ENCODE measurements at regions not wholly inside any gene's neighbourhood (a gene's known extent, or its start where the extent isn't known, plus 50 kb on each side); places are given as distances from the start of the nearest gene placed in this dataset.
"Not testable (repeated sequence)": the region's sequence is repeated elsewhere in the genome, so short reads cannot be mapped to it uniquely, and the experiment has no call there.

DNA sequence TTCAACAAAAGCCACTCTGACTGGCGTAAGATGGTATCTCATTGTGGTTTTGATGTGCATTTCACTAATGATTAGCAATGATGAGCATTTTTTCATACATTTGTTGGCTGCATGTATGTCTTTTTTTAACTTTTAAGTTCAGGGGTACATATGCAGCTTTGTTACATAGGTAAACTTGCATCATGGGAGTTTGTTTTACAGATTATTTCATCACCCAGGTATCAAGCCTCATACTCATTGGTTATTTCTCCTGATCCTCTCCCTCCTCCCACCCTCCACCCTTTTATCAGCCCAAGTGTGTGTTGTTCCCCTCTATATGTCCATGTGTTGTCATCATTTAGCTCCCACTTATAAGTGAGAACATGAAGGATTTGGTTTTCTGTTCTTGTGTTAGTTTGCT, 154.1 kb upstream of the POGK start:
- CTCF ChIA-PET: no interaction called here
- TF ChIP-seq, protein P1, sequence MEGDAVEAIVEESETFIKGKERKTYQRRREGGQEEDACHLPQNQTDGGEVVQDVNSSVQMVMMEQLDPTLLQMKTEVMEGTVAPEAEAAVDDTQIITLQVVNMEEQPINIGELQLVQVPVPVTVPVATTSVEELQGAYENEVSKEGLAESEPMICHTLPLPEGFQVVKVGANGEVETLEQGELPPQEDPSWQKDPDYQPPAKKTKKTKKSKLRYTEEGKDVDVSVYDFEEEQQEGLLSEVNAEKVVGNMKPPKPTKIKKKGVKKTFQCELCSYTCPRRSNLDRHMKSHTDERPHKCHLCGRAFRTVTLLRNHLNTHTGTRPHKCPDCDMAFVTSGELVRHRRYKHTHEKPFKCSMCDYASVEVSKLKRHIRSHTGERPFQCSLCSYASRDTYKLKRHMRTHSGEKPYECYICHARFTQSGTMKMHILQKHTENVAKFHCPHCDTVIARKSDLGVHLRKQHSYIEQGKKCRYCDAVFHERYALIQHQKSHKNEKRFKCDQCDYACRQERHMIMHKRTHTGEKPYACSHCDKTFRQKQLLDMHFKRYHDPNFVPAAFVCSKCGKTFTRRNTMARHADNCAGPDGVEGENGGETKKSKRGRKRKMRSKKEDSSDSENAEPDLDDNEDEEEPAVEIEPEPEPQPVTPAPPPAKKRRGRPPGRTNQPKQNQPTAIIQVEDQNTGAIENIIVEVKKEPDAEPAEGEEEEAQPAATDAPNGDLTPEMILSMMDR (IDR thresholded peaks at IDR 0.05; ENCODE audit: control extremely low read depth, extremely low read depth, low read depth, missing control alignments): no peak
- POLR2A ChIA-PET: no interaction called here
- no peak for DNase-seq (ENCODE audit: extremely low spot score)

DNA sequence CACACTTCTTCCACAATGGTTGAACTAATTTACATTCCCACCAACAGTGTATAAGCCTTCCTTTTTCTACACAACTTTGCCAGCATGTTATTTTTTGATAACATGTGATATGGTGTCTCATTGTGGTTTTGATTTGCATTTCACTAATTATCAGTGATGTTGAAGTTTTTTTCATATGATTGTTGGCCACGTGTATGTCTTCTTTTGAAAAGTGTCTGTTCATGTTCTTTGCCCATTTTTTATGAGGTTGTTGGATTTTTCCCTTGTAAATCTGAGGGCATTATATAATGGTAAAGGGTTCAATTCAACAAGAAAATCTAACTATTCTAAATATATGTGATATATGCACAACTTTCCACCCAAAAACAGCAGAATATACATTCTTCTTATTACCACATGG, 153.4 kb upstream of the POGK start:
- POLR2A ChIA-PET; DNase-seq (ENCODE audit: extremely low spot score); CTCF ChIA-PET: not testable (repeated sequence)

DNA sequence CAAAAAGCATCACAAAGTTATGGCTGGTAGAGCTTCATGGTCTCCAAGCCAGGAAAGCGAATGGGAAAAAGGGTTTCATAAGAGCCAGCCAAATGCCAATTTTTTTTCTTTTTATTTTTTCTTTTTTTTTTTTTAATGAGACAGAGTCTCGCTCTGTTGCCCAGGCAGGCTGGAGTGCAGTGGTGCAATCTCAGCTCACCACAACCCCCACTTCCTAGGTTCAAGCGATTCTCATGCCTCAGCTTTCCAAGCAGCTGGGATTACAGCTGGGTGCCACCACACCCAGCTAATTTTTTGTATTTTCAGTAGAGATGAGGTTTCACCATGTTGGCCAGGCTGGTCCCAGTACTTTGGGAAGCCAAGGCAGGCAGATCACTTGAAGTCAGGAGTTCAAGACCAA, 148.7 kb upstream of the POGK start:
- DNase-seq (ENCODE audit: extremely low spot score); POLR2A ChIA-PET; CTCF ChIA-PET: not testable (repeated sequence)

DNA sequence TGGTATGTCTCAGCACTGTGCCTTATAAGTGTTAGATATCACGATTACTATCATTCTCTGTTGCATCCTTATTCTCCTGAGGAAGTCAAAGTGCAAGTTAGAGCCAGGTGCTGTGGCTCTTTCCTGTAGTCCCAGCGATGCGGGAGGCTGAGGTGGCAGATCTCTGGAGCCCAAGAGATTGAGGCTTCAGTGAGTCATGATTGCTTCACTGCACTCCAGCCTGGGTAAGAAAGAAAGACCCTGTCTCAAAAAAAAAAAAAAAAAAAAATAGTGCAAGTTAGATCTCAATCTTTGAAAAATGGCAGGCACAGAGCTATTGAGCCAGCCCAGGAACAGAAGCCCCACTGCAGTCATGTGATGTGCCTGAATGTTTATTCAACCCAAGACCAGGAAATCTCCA, 147.8 kb upstream of the POGK start:
- ChIA-PET CTCF (interaction anchor here (0.7 kb wide), 1 partner anchor 17 kb away, joined by 3 read pairs; no protein-coding TSS in a partner anchor), POLR2A (no interaction called here)
- TF ChIP-seq, protein P1 (IDR thresholded peaks at IDR 0.05; ENCODE audit: control extremely low read depth, extremely low read depth, low read depth, missing control alignments): no peak
- no peak for DNase-seq (ENCODE audit: extremely low spot score)

DNA sequence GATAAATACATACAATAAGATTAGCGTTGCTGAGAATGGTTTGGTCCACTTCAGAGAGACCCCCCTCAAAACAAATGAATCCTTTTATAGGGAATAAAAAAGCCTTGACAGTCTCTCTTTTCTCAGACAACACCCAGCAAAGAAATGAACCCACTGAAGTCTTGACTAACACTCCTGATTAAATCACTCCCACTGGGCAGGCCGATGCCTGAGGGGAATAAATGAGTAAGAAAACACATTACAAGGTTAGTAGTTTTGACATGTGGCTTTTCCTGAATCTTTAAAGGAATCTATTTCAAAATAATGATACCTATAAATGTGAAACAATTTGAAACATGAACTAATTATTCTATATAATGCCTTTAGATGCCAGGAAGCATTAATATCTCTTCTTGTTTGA, 146.9 kb upstream of the POGK start:
- no peak for DNase-seq (ENCODE audit: extremely low spot score)
- TF ChIP-seq, protein P1 (IDR thresholded peaks at IDR 0.05; ENCODE audit: control extremely low read depth, extremely low read depth, low read depth, missing control alignments): no peak
- ChIA-PET CTCF (interaction anchor here (0.7 kb wide), 1 partner anchor 18 kb away, joined by 3 read pairs; no protein-coding TSS in a partner anchor), POLR2A (no interaction called here)

DNA sequence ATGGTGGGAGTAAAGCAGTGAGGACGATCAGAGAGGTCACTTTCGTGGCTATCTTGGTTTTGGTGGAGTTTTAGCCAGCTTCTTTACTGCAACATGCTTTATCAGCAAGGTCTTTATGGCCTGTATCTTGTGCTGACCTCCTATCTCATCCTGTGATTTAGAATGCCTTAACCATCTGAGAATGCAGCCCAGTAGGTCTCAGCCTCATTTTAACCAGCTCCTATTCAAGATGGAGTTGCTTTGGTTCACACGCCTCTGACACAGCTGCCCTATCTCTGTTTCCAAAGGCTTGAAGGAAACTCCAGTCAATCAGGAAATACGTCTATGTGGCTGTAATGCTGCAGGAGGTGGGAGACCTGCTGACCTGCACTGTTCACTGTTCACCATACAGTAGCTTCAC, 146.1 kb upstream of the POGK start:
- CTCF ChIA-PET: no interaction called here
- no peak for DNase-seq (ENCODE audit: extremely low spot score)
- POLR2A ChIA-PET: no interaction called here
- TF ChIP-seq, protein P1 (IDR thresholded peaks at IDR 0.05; ENCODE audit: control extremely low read depth, extremely low read depth, low read depth, missing control alignments): no peak

DNA sequence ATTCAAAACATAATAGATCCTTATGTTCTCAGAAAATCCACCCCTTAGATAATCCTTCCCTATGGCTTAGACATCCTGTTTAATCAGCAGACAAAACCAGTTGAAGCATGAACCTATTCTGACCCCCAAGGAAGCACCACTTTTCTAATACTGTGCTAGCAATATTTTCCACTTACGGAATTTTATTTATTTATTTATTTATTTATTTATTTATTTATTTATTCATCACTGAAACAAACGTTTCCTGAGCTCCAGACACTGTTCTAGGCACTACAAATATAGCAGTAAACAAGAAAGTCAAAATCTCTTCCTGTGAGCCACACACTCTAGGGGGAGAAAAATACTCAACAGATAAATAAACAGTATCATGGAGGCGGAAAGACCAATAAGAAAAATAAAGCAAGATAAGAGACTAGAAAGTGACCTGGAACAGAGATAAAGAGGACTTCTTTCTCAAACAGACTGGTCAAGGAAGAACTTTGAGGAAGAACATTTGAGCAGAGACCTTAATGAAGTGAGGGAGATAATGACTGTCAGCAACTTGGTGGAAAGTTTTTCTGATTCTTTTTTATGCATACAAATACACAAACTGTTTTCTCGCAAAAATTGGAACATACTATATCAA, 145.5 kb upstream of the POGK start:
- TF ChIP-seq, protein P1 (IDR thresholded peaks at IDR 0.05; ENCODE audit: control extremely low read depth, extremely low read depth, low read depth, missing control alignments): no peak
- ChIA-PET POLR2A (no interaction called here), CTCF (no interaction called here)
- no peak for DNase-seq (ENCODE audit: extremely low spot score)

DNA sequence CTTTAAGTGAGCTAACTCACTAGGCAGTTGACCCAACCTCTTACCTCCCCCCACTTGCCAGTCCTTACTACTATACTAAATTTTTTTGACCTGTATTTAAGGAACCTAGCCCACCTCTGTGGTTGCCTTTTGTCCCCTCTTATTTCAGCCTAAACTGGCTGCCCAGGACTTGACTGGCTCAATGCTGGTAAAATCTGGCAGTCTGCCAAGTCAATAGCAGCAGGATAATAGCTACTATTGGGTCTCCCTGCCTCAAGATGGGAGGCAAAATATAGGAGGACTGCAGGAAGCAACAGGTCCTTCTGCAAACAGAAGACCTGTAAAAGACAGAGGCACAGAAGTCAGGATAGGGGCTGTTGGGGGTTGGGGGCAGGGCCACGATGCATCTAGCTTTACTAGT, 144.2 kb upstream of the POGK start:
- ChIA-PET POLR2A (no interaction called here), CTCF (no interaction called here)
- DNase-seq (ENCODE audit: extremely low spot score): no peak
- TF ChIP-seq, protein P1 (IDR thresholded peaks at IDR 0.05; ENCODE audit: control extremely low read depth, extremely low read depth, low read depth, missing control alignments): no peak

DNA sequence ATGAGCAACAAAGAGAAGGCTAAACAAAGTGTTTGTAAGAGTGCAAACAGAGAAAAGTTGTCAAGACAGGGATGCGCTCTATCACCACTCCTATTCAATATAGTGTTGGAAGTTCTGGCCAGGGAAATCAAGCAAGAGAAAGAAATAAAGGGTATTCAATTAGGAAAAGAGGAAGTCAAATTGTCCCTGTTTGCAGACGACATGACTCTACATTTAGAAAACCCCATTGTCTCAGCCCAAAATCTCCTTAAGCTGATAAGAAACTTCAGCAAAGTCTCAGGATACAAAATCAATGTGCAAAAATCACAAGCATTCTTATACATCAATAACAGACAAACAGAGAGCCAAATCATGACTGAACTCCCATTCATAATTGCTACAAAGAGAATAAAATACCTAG, 143.4 kb upstream of the POGK start:
- DNase-seq (ENCODE audit: extremely low spot score); CTCF ChIA-PET; POLR2A ChIA-PET: not testable (repeated sequence)

All from GM10248 (cell line).